Hepatocyte (in vitro differentiated cells): ENCODE measurements at regions not wholly inside any gene's neighbourhood (a gene's known extent, or its start where the extent isn't known, plus 50 kb on each side); places are given as distances from the start of the nearest gene placed in this dataset.

Source experiments
- CTCF ChIP-seq: fragments of 200-600 bp; sonication (generic); IDR thresholded peaks from 2 replicates; pipeline ENCODE4 v1.5.1; 2016; ENCODE audit warnings: antibody characterized with exemption, mild to moderate bottlenecking; ENCODE audit not compliant: poor library complexity
- EZH2phosphoT487 ChIP-seq: fragments of 200-600 bp; sonication (generic); IDR thresholded peaks from one replicate; pipeline ENCODE4 v1.6.1; 2018; ENCODE audit warnings: antibody characterized with exemption, mild to moderate bottlenecking, low read depth, moderate library complexity; ENCODE audit not compliant: unreplicated experiment, severe bottlenecking

GRCh38 chr2:139949242-139949972 lies 1169.2 kb upstream of the NXPH2 start:
- TF ChIP-seq EZH2phosphoT487 (no peak), CTCF (no peak)
